NB4 (cell line): ENCODE measurements at regions not wholly inside any gene's neighbourhood (a gene's known extent, or its start where the extent isn't known, plus 50 kb on each side); places are given as distances from the start of the nearest gene placed in this dataset.

ENCODE experiments used
- DNase-seq: peaks from one replicate; pipeline ENCODE4 v3.0.0; 2010; ENCODE audit warnings: low read depth
- H3K4me3 ChIP-seq: one replicate; pipeline ENCODE4 v1.5.1; 2011; ENCODE audit warnings: mild to moderate bottlenecking, low read depth, low read length, moderate library complexity
- CTCF ChIP-seq: IDR thresholded peaks from one replicate; pipeline ENCODE4 v1.5.1; 2012; ENCODE audit warnings: low read depth, low read length
- MYC ChIP-seq: IDR thresholded peaks from 2 replicates; pipeline ENCODE4 v1.6.1; 2011; ENCODE audit warnings: low read depth, low read length
- POLR2A ChIP-seq: IDR thresholded peaks from 2 replicates; pipeline ENCODE4 v1.6.1; 2011; ENCODE audit warnings: mild to moderate bottlenecking; ENCODE audit not compliant: insufficient read length; ENCODE audit errors: extremely low read depth
- TF ChIP-seq, protein P1 (sequence below): IDR thresholded peaks from 2 replicates; pipeline ENCODE4 v1.6.1; 2011; ENCODE audit warnings: low read depth, low read length

DNA sequence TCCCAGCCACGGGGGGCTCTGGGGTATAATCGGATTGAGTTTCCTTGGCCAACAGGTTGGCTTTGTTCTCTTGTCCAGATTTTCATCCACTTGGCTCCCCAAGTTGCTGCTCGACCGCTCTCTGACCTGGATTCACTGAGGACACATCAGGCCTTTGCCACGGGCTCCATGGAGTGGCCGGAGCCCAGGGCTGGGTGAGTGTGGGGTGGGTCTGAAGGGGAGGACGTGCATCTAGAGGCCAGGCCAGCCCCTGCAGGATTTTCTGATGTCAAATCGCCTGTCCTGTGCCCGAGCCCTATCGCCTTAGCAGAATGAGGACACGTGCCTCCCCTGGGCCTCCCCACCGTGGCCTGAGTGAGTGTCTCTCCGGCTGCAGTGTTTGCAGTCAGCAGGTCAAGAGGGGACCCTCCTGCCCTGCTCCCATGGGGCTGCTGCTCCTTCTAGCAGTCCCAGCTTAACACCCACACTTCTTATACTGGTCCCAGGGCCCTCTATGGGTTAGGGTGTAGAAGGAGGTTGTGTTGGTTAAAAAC lies 89.1 kb upstream of the BOD1 start:
- no peak for TF ChIP-seq CTCF
- TF ChIP-seq, protein P1, sequence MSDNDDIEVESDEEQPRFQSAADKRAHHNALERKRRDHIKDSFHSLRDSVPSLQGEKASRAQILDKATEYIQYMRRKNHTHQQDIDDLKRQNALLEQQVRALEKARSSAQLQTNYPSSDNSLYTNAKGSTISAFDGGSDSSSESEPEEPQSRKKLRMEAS, result no peak
- no peak for DNase-seq
- H3K4me3 ChIP-seq, result no peak overlapping the region

DNA sequence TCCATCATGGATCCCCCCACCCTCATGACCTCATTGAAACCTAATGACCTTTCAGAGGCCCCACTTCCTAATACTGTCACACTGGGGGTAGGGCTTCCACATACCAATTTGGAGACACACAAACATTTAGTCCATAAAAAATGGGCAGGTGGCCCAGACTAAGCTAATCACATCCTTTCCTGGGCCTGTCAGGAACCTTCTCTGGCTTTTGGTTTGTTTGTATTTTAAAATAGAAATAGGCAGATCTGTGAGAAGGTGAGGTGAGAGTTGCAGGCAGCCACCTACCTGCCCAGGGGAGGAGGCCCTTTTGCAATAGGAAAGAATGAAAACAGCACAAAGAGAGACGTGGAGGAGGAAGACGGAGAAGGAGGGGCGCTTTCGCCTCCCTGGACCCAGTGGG lies 90.2 kb upstream of the BOD1 start:
- H3K4me3 ChIP-seq, result no peak overlapping the region
- TF ChIP-seq, protein P1, result no peak
- TF ChIP-seq POLR2A, result no peak
- TF ChIP-seq CTCF, result no peak
- no peak for TF ChIP-seq MYC
- DNase-seq, result no peak

GRCh38 chr5:173707392-173707791 lies 90.9 kb upstream of the BOD1 start:
- no peak for TF ChIP-seq CTCF
- no peak for TF ChIP-seq POLR2A
- peak; percentile 33; the same call in 1 of the 2 replicates for TF ChIP-seq MYC

GRCh38 chr5:173709145-173709544 lies 92.7 kb upstream of the BOD1 start:
- TF ChIP-seq MYC (no peak), CTCF (no peak), POLR2A (no peak)
- TF ChIP-seq, protein P1, result no peak

More at GRCh38 chr5:173707392-173707791, 90.9 kb upstream of the BOD1 start:
- no peak overlapping the region for H3K4me3 ChIP-seq
- DNase-seq, result peak; percentile 88

DNA sequence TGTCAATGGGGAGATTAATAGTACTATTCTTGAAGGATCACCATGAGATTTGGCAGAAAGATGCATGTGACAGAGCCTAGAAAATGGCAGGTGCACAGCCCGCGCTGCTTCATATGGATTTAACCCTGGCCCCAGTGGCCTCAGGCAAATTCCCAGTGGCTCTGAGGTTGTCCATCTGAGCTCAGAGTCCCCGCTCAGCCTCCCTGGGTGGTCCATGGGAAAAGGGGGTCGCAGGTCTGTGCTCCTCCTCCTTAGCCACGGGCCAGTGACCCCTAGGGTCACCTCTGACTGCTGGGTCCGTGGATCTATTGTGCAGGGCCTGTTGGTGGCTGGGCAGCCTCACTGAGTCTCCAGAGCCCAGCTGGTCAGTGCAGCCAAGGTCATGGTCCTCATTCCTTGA lies 93.3 kb upstream of the BOD1 start:
- H3K4me3 ChIP-seq, result no peak overlapping the region
- DNase-seq, result no peak
- no peak for TF ChIP-seq MYC
- TF ChIP-seq, protein P1, result no peak
- TF ChIP-seq CTCF, result no peak
- no peak for TF ChIP-seq POLR2A

More at GRCh38 chr5:173709145-173709544, 92.7 kb upstream of the BOD1 start:
- no peak overlapping the region for H3K4me3 ChIP-seq
- DNase-seq, result no peak

GRCh38 chr5:173710528-173710927 lies 94.1 kb upstream of the BOD1 start:
- H3K4me3 ChIP-seq, result no peak overlapping the region
- no peak for TF ChIP-seq CTCF
- TF ChIP-seq, protein P1, result no peak
- TF ChIP-seq MYC, result no peak
- no peak for TF ChIP-seq POLR2A
- no peak for DNase-seq
